Right atrium auricular region (tissue), 2 donors: ENCODE measurements at regions not wholly inside any gene's neighbourhood (a gene's known extent, or its start where the extent isn't known, plus 50 kb on each side); places are given as distances from the start of the nearest gene placed in this dataset.
"Not testable (repeated sequence)": the region's sequence is repeated elsewhere in the genome, so short reads cannot be mapped to it uniquely, and the experiment has no call there.

Experiments
- DNase-seq: peaks from one replicate; pipeline ENCODE4 v3.0.0-alpha.2; 2019; ENCODE audit warnings: low spot score
- H3K27ac ChIP-seq, 2 donors: fragments of 200-600 bp; sonication (generic); 1 replicate in 1 of 2; 2 replicates in 1 of 2; pipeline ENCODE4 v1.5.1; 2016 to 2019
- H3K27me3 ChIP-seq, 2 donors: fragments of 200-600 bp; sonication (generic); one replicate each; pipeline versions ENCODE4 v1.5.1 to v1.6.0; 2017 to 2019
- H3K36me3 ChIP-seq: fragments of 200-600 bp; sonication (generic); one replicate; pipeline ENCODE4 v1.5.1; 2016
- H3K4me1 ChIP-seq, 2 donors: fragments of 200-600 bp; sonication (generic); one replicate each; pipeline versions ENCODE4 v1.5.1 to v1.6.0; 2017 to 2019
- H3K4me3 ChIP-seq, 2 donors: fragments of 200-600 bp; sonication (generic); 1 replicate in 1 of 2; 2 replicates in 1 of 2; pipeline ENCODE4 v1.5.1; 2017 to 2019; ENCODE audit warnings: mild to moderate bottlenecking in 1 of 2, moderate library complexity in 1 of 2
- H3K9me3 ChIP-seq, 2 donors: fragments of 200-600 bp; sonication (generic); one replicate each; pipeline ENCODE4 v1.5.1; 2019
- CTCF ChIP-seq, 2 donors: fragments of 200-600 bp; sonication (generic); IDR thresholded peaks; one replicate each; pipeline ENCODE4 v1.5.1; 2019; ENCODE audit warnings: antibody characterized with exemption in 2 of 2

- Histone ChIP-seq H3K27me3 (no peaks in the 10 kb centered on the region), H3K4me3 (no peak overlapping the region), H3K27ac (no peak overlapping the region), H3K36me3 (no peaks in the 10 kb centered on the region), H3K4me1 (no peaks in the 10 kb centered on the region), H3K9me3 (no peaks in the 10 kb centered on the region)
- no peak for DNase-seq
- no peak for TF ChIP-seq CTCF (IDR thresholded peaks at IDR 0.05)
Measured at GRCh38 chr1:187842406-187843165, 1013.8 kb downstream of the PLA2G4A start.

- H3K4me1 ChIP-seq, result no peaks in the 10 kb centered on the region
- H3K27ac ChIP-seq, result no peak overlapping the region
- TF ChIP-seq CTCF (IDR thresholded peaks at IDR 0.05), result no peak
- H3K4me3 ChIP-seq, result no peak overlapping the region
- DNase-seq, result no peak
- H3K36me3 ChIP-seq, result no peaks in the 10 kb centered on the region
- no peaks in the 10 kb centered on the region for H3K27me3 ChIP-seq
- H3K9me3 ChIP-seq, result no peaks in the 10 kb centered on the region
Measured at GRCh38 chr1:187844313-187844712, 1015.6 kb downstream of the PLA2G4A start.

- no peak overlapping the region for H3K4me3 ChIP-seq
- no peak for TF ChIP-seq CTCF (IDR thresholded peaks at IDR 0.05)
- no peaks in the 10 kb centered on the region for H3K9me3 ChIP-seq
- H3K4me1 ChIP-seq, result no peaks in the 10 kb centered on the region
- no peak overlapping the region for H3K27ac ChIP-seq
- no peaks in the 10 kb centered on the region for H3K27me3 ChIP-seq
- H3K36me3 ChIP-seq, result no peaks in the 10 kb centered on the region
- no peak for DNase-seq
Measured at GRCh38 chr1:187847531-187847930, 1018.8 kb downstream of the PLA2G4A start.

- H3K27ac ChIP-seq, result no peak overlapping the region
- no peak overlapping the region for H3K4me3 ChIP-seq
- no peaks in the 10 kb centered on the region for H3K4me1 ChIP-seq
- H3K36me3 ChIP-seq, result no peaks in the 10 kb centered on the region
- DNase-seq, result no peak
- H3K27me3 ChIP-seq, result no peaks in the 10 kb centered on the region
- no peak for TF ChIP-seq CTCF (IDR thresholded peaks at IDR 0.05)
- H3K9me3 ChIP-seq, result no peaks in the 10 kb centered on the region
Measured at GRCh38 chr1:187848321-187848720, 1019.6 kb downstream of the PLA2G4A start.

- H3K27ac ChIP-seq, H3K27me3 ChIP-seq, H3K4me3 ChIP-seq, DNase-seq, H3K4me1 ChIP-seq, H3K36me3 ChIP-seq, H3K9me3 ChIP-seq: not testable (repeated sequence)
Measured at GRCh38 chr1:187850146-187850545, 1021.4 kb downstream of the PLA2G4A start.

- Histone ChIP-seq H3K4me3 (no peak overlapping the region), H3K9me3 (no peaks in the 10 kb centered on the region), H3K27me3 (no peaks in the 10 kb centered on the region), H3K4me1 (no peaks in the 10 kb centered on the region), H3K27ac (no peak overlapping the region), H3K36me3 (no peaks in the 10 kb centered on the region)
- TF ChIP-seq CTCF (IDR thresholded peaks at IDR 0.05), result no peak
- no peak for DNase-seq
Measured at GRCh38 chr1:187853505-187853904, 1024.8 kb downstream of the PLA2G4A start.
